ENCODE measurements at regions not wholly inside any gene's neighbourhood (a gene's known extent, or its start where the extent isn't known, plus 50 kb on each side); places are given as distances from the start of the nearest gene placed in this dataset.

DNA sequence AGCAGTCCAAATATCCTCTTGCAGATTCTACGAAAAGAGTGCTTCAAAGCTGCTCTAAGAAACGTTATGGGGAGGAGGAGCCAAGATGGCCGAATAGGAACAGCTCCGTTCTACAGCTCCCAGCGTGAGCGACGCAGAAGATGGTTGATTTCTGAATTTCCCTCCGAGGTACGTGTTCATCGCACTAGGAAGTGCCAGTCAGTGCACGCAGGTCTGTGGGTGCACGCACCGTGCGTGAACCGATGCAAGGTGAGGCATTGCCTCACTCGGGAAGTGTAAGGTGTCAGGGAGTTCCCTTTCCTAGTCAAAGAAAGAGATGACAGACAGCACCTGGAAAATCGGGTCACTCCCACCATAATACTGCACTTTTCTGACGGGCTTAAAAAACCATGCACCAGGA is 272.1 kb upstream of the DEFB115 start:
- Mint-ChIP-seq H3K4me1 (ENCODE audit: low read depth, unreplicated experiment) (no peaks in the 10 kb centered on the region), H3K27me3 (ENCODE audit: unreplicated experiment) (no peaks in the 10 kb centered on the region), H3K36me3 (ENCODE audit: unreplicated experiment) (no peaks in the 10 kb centered on the region), H3K4me3 (ENCODE audit: unreplicated experiment) (no peak overlapping the region), H3K9me3 (ENCODE audit: unreplicated experiment) (peaks cover 3% of the 10 kb centered on the region), H3K27ac (ENCODE audit: unreplicated experiment) (no peak overlapping the region)
- no peak for DNase-seq
- no peak for TF ChIP-seq CTCF (IDR thresholded peaks at IDR 0.05; ENCODE audit: partially characterized antibody, unreplicated experiment)
